ENCODE measurements at regions not wholly inside any gene's neighbourhood (a gene's known extent, or its start where the extent isn't known, plus 50 kb on each side); places are given as distances from the start of the nearest gene placed in this dataset.

DNA sequence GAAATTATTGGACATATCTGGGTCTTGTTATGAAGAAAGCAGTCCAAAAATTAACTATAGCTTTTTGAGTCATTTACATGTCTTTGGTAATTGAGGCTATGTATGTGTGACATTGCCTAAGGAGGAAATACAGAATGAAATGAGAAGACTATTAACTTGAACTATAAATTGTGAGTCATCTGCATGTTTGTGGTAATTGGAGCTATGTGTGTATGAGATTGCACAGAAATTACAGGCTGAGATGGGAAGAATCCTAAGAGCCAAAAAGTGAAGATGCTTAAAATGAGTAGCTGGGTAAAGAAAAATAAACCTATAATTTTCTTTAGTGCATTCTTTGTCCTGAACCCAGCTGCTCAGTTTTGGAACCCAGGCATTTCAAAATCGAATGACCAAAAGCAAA lies 747.6 kb upstream of the EDIL3 start:
- TF ChIP-seq, protein P1, sequence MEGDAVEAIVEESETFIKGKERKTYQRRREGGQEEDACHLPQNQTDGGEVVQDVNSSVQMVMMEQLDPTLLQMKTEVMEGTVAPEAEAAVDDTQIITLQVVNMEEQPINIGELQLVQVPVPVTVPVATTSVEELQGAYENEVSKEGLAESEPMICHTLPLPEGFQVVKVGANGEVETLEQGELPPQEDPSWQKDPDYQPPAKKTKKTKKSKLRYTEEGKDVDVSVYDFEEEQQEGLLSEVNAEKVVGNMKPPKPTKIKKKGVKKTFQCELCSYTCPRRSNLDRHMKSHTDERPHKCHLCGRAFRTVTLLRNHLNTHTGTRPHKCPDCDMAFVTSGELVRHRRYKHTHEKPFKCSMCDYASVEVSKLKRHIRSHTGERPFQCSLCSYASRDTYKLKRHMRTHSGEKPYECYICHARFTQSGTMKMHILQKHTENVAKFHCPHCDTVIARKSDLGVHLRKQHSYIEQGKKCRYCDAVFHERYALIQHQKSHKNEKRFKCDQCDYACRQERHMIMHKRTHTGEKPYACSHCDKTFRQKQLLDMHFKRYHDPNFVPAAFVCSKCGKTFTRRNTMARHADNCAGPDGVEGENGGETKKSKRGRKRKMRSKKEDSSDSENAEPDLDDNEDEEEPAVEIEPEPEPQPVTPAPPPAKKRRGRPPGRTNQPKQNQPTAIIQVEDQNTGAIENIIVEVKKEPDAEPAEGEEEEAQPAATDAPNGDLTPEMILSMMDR (conservative IDR thresholded peaks at IDR 0.05; ENCODE audit: low read length), result no peak
- no peak for TF ChIP-seq EZH2phosphoT487 (IDR thresholded peaks at IDR 0.05; ENCODE audit: borderline replicate concordance)

Measured in Loucy (cell line).